H9 (cell line): ENCODE measurements at regions not wholly inside any gene's neighbourhood (a gene's known extent, or its start where the extent isn't known, plus 50 kb on each side); places are given as distances from the start of the nearest gene placed in this dataset.

Source experiments
- DNase-seq: peaks from one replicate; pipeline ENCODE4 v3.0.0-alpha.2; 2017
- H2AFZ ChIP-seq: one replicate; pipeline ENCODE4 v1.6.1; 2013; ENCODE audit warnings: mild to moderate bottlenecking, low read length, control low read depth, moderate library complexity
- H2AK5ac ChIP-seq: 2 replicates; pipeline ENCODE4 v1.6.1; 2013; ENCODE audit warnings: low read length, control low read depth, mixed read lengths; ENCODE audit not compliant: insufficient read length
- H2BK120ac ChIP-seq: one replicate; pipeline ENCODE4 v1.6.1; 2013; ENCODE audit warnings: low read depth, mild to moderate bottlenecking, low read length, control low read depth, inconsistent platforms; ENCODE audit not compliant: poor library complexity, severe bottlenecking
- H2BK12ac ChIP-seq: 2 replicates; pipeline ENCODE4 v1.6.1; 2013; ENCODE audit warnings: low read length, control low read depth, mixed read lengths, low read depth; ENCODE audit not compliant: insufficient read length
- H2BK15ac ChIP-seq: 2 replicates; pipeline ENCODE4 v1.6.1; 2013; ENCODE audit warnings: low read depth, low read length, control low read depth
- H2BK20ac ChIP-seq: one replicate; pipeline ENCODE4 v1.6.1; 2013; ENCODE audit warnings: low read depth, mild to moderate bottlenecking, low read length, control low read depth, inconsistent platforms; ENCODE audit not compliant: poor library complexity, severe bottlenecking
- H2BK5ac ChIP-seq: 2 replicates; pipeline ENCODE4 v1.6.1; 2013; ENCODE audit warnings: low read length, control low read depth, mixed read lengths; ENCODE audit not compliant: insufficient read length
- H3K14ac ChIP-seq: 2 replicates; pipeline ENCODE4 v1.6.1; 2013; ENCODE audit warnings: low read length, control low read depth; ENCODE audit not compliant: insufficient read depth
- H3K18ac ChIP-seq: 2 replicates; pipeline ENCODE4 v1.6.1; 2013; ENCODE audit warnings: low read depth, mild to moderate bottlenecking, mixed read lengths, low read length, control low read depth; ENCODE audit not compliant: insufficient read length
- H3K23ac ChIP-seq: 2 replicates; pipeline ENCODE4 v1.6.1; 2013; ENCODE audit warnings: low read length, control low read depth, mixed read lengths, low read depth; ENCODE audit not compliant: insufficient read length
- H3K23me2 ChIP-seq: 2 replicates; pipeline ENCODE4 v1.6.1; 2013; ENCODE audit warnings: low read depth, mild to moderate bottlenecking, mixed read lengths, low read length, control low read depth; ENCODE audit not compliant: insufficient read length, poor library complexity, severe bottlenecking
- H3K27ac ChIP-seq: 2 replicates; pipeline ENCODE4 v1.5.1; 2013; ENCODE audit warnings: low read length, control low read depth, mixed read lengths, low read depth; ENCODE audit not compliant: insufficient read length
- H3K27me3 ChIP-seq: 2 replicates; pipeline ENCODE4 v1.6.1; 2013; ENCODE audit warnings: low read length, control low read depth, inconsistent platforms; ENCODE audit not compliant: insufficient read depth
- H3K4ac ChIP-seq: 2 replicates; pipeline ENCODE4 v1.6.1; 2013; ENCODE audit warnings: low read depth, mild to moderate bottlenecking, control low read depth, inconsistent platforms, low read length, moderate library complexity
- H3K4me1 ChIP-seq: 2 replicates; pipeline ENCODE4 v1.6.1; 2013; ENCODE audit warnings: low read length, control low read depth, inconsistent platforms; ENCODE audit not compliant: insufficient read depth
- H3K4me2 ChIP-seq: 2 replicates; pipeline ENCODE4 v1.6.1; 2013; ENCODE audit warnings: low read length, control low read depth, mixed read lengths; ENCODE audit not compliant: insufficient read length, insufficient read depth
- H3K56ac ChIP-seq: 2 replicates; pipeline ENCODE4 v1.6.1; 2013; ENCODE audit warnings: low read depth, mild to moderate bottlenecking, mixed read lengths, low read length, control low read depth; ENCODE audit not compliant: insufficient read length
- H3K79me1 ChIP-seq: 2 replicates; pipeline ENCODE4 v1.6.1; 2013; ENCODE audit warnings: low read depth, mild to moderate bottlenecking, moderate library complexity, low read length, control low read depth, inconsistent platforms; ENCODE audit not compliant: insufficient read depth, poor library complexity, severe bottlenecking
- H3K79me2 ChIP-seq: 2 replicates; pipeline ENCODE4 v1.6.1; 2013; ENCODE audit warnings: low read length, control low read depth, inconsistent platforms; ENCODE audit not compliant: insufficient read depth
- H3K9ac ChIP-seq: 2 replicates; pipeline ENCODE4 v1.6.1; 2013; ENCODE audit warnings: low read length, control low read depth, mixed read lengths; ENCODE audit not compliant: insufficient read length; ENCODE audit errors: extremely low read depth
- H3K9me3 ChIP-seq: one replicate; pipeline ENCODE4 v1.6.1; 2013; ENCODE audit warnings: low read depth, low read length, inconsistent platforms; ENCODE audit not compliant: control insufficient read depth
- H3T11ph ChIP-seq: one replicate; pipeline ENCODE4 v1.6.1; 2013; ENCODE audit warnings: mild to moderate bottlenecking, low read length, control low read depth, inconsistent platforms
- H4K20me1 ChIP-seq: one replicate; pipeline ENCODE4 v1.6.1; 2013; ENCODE audit not compliant: control insufficient read depth, insufficient read length, insufficient read depth
- H4K5ac ChIP-seq: 2 replicates; pipeline ENCODE4 v1.6.1; 2013; ENCODE audit warnings: low read depth, mild to moderate bottlenecking, mixed read lengths, low read length, control low read depth; ENCODE audit not compliant: insufficient read length
- H4K8ac ChIP-seq: replicated peaks from 2 replicates; pipeline ENCODE4 v1.6.1; 2013; ENCODE audit warnings: low read length, control low read depth, mixed read lengths, low read depth; ENCODE audit not compliant: insufficient read length
- H4K91ac ChIP-seq: 2 replicates; pipeline ENCODE4 v1.6.1; 2013; ENCODE audit warnings: low read depth, mild to moderate bottlenecking, moderate library complexity, mixed read lengths, low read length, control low read depth; ENCODE audit not compliant: insufficient read length
- H3K27ac Mint-ChIP-seq, 3 experiments: 2 replicates in 2 of 3; 3 replicates in 1 of 3; pipeline ENCODE4 v1.8.0; 2020 to 2021; ENCODE audit warnings: mixed read lengths in 3 of 3, mild to moderate bottlenecking in 1 of 3, moderate library complexity in 1 of 3
- H3K27me3 Mint-ChIP-seq: 2 replicates; pipeline ENCODE4 v1.8.0; 2021; ENCODE audit warnings: low read depth, mild to moderate bottlenecking, moderate library complexity, mixed read lengths
- H3K36me3 Mint-ChIP-seq, 3 experiments: 2 replicates in 2 of 3; 3 replicates in 1 of 3; pipeline ENCODE4 v1.8.0; 2020 to 2021; ENCODE audit warnings: low read depth in 3 of 3, mixed read lengths in 3 of 3; ENCODE audit not compliant: insufficient read depth in 1 of 3
- H3K4me1 Mint-ChIP-seq, 2 experiments: 2 replicates each; pipeline ENCODE4 v1.8.0; 2020; ENCODE audit warnings: mixed read lengths in 2 of 2
- H3K4me3 Mint-ChIP-seq, 2 experiments: 2 replicates in 1 of 2; 3 replicates in 1 of 2; pipeline ENCODE4 v1.8.0; 2020 to 2021; ENCODE audit warnings: mild to moderate bottlenecking in 2 of 2, mixed read lengths in 2 of 2, moderate library complexity in 1 of 2
- H3K9me3 Mint-ChIP-seq, 2 experiments: 2 replicates in 1 of 2; 3 replicates in 1 of 2; pipeline ENCODE4 v1.8.0; 2020; ENCODE audit warnings: mild to moderate bottlenecking in 2 of 2, mixed read lengths in 2 of 2, moderate library complexity in 1 of 2
- CTCF ChIP-seq: fragments of 200-600 bp; sonication (generic); conservative IDR thresholded peaks from 3 replicates; pipeline ENCODE4 v1.8.0; 2021; ENCODE audit warnings: antibody characterized with exemption, mild to moderate bottlenecking
- WGBS: extraction: QIAGEN DNeasy Blood & Tissue Kit; methylation state at CpG from one replicate; pipeline ENCODE4 v1.1.7; 2013; ENCODE audit warnings: missing lambda C conversion rate, low lambda C conversion rate, mixed read lengths; ENCODE audit not compliant: insufficient read length; ENCODE audit errors: extremely low coverage; 5-methylcytosine and 5-hydroxymethylcytosine counted together

GRCh38 chrX:96405842-96406241 lies 278.8 kb upstream of the DIAPH2 start:
- Histone ChIP-seq H3K79me2 (no peaks in the 10 kb centered on the region), H4K8ac (no peak overlapping the region), H2AFZ (peak overlapping the region; percentile 57), H2BK120ac (no peak overlapping the region), H3K27me3 (no peaks in the 10 kb centered on the region), H3K23ac (no peak overlapping the region), H2BK20ac (no peak overlapping the region), H3K79me1 (no peaks in the 10 kb centered on the region), H3K14ac (no peak overlapping the region), H2BK5ac (peak overlapping the region; percentile 79), H4K91ac (no peak overlapping the region), H3K18ac (peak overlapping the region; percentile 62), H3K9me3 (no peaks in the 10 kb centered on the region), H4K5ac (no peak overlapping the region), H3K56ac (no peak overlapping the region), H2BK12ac (no peak overlapping the region), H3K9ac (no peak overlapping the region), H2BK15ac (no peak overlapping the region), H3T11ph (no peak overlapping the region), H4K20me1 (no peaks in the 10 kb centered on the region), H3K27ac (peak overlapping the region; percentile 80), H3K4me1 (peaks cover 7% of the 10 kb centered on the region), H3K4me2 (peak overlapping the region; percentile 24), H3K23me2 (no peaks in the 10 kb centered on the region), H2AK5ac (no peak overlapping the region), H3K4ac (no peak overlapping the region)
- Mint-ChIP-seq H3K27ac (peak overlapping the region; percentile 76 to 91 (median 85); a peak in 6 of 7 replicates), H3K4me3 (peak overlapping the region in 1 of 2 experiments; percentile 21; a peak in 2 of 5 replicates), H3K36me3 (no peaks in the 10 kb centered on the region; a peak in 2 of 7 replicates), H3K4me1 (peaks cover 37 to 38% of the 10 kb centered on the region in 2 experiments), H3K9me3 (no peaks in the 10 kb centered on the region; a peak in 1 of 5 replicates), H3K27me3 (no peaks in the 10 kb centered on the region)
- TF ChIP-seq CTCF: no peak
- no CpG with 5 or more reads among the region's 1 CpG for WGBS
- DNase-seq: peak; percentile 58
